Ovary (tissue), 7 donors: ENCODE measurements at regions not wholly inside any gene's neighbourhood (a gene's known extent, or its start where the extent isn't known, plus 50 kb on each side); places are given as distances from the start of the nearest gene placed in this dataset.

Experiments used
- DNase-seq, 5 donors: peaks; one replicate each; pipeline ENCODE4 v3.0.0-alpha.2; 2019 to 2020
- H3K27ac ChIP-seq, 2 donors: fragments of 200-600 bp; one replicate each; pipeline versions ENCODE4 v1.5.1 to v1.8.0; 2019 to 2022
- H3K27me3 ChIP-seq: fragments of 200-600 bp; one replicate; pipeline ENCODE4 v1.8.0; 2022
- H3K36me3 ChIP-seq: fragments of 200-600 bp; sonication (generic); one replicate; pipeline ENCODE4 v1.5.1; 2019
- H3K4me1 ChIP-seq: one replicate; pipeline ENCODE4 v1.8.1; 2013; ENCODE audit warnings: mild to moderate bottlenecking, moderate library complexity; ENCODE audit not compliant: insufficient read depth
- H3K4me3 ChIP-seq: fragments of 200-600 bp; sonication (generic); one replicate; pipeline ENCODE4 v1.5.1; 2017
- H3K9me3 ChIP-seq, 2 donors: fragments of 200-600 bp in 1 of 2; sonication (generic) in 1 of 2; one replicate each; pipeline versions ENCODE4 v1.5.1 to v1.8.1; 2013 to 2019; ENCODE audit warnings: mild to moderate bottlenecking in 1 of 2, moderate library complexity in 1 of 2
- EP300 ChIP-seq: sonication (generic); formaldehyde crosslinking; IDR thresholded peaks from one replicate; pipeline ENCODE4 v1.6.1; 2017; ENCODE audit warnings: antibody characterized with exemption
- POLR2A ChIP-seq: fragments of 450-650 bp; IDR thresholded peaks from one replicate; pipeline ENCODE4 v1.6.1; 2017; ENCODE audit warnings: antibody characterized with exemption, mild to moderate bottlenecking, moderate library complexity
- WGBS, 3 donors: extraction: QIAGEN DNeasy Blood & Tissue Kit in 1 of 3; methylation state at CpG; one replicate each; pipeline versions ENCODE4 v1.1.5 to v1.1.7; 2013 to 2017; 5-methylcytosine and 5-hydroxymethylcytosine counted together
- intact Hi-C, 4 donors: fragments of 100-400 bp; cut with DNase I; formaldehyde crosslinking; loops; one replicate each; pipeline versions ENCODE4 v1.11.0 to v1.15.1; 2022 to 2023
- TF ChIP-seq, protein P1 (sequence below), 3 donors: fragments of 450-650 bp in 2 of 3; fragments of 200-600 bp in 1 of 3; IDR thresholded peaks; one replicate each; pipeline versions ENCODE4 v1.5.1 to v1.8.0; 2016 to 2022; ENCODE audit warnings: antibody characterized with exemption in 3 of 3, mild to moderate bottlenecking in 1 of 3
- donor health status: DM: no; HTN: no; CAD: no; lungs with moderate emphysema.
- donor health status: DM: no; HTN: no; CAD: no.
- donor health status: Bipolar disorder and iron deficiency.
- donor health status: DM: no; HTN: no; CAD: no.
- donor health status: DM: yes; HTN: yes; CAD: no.

DNA sequence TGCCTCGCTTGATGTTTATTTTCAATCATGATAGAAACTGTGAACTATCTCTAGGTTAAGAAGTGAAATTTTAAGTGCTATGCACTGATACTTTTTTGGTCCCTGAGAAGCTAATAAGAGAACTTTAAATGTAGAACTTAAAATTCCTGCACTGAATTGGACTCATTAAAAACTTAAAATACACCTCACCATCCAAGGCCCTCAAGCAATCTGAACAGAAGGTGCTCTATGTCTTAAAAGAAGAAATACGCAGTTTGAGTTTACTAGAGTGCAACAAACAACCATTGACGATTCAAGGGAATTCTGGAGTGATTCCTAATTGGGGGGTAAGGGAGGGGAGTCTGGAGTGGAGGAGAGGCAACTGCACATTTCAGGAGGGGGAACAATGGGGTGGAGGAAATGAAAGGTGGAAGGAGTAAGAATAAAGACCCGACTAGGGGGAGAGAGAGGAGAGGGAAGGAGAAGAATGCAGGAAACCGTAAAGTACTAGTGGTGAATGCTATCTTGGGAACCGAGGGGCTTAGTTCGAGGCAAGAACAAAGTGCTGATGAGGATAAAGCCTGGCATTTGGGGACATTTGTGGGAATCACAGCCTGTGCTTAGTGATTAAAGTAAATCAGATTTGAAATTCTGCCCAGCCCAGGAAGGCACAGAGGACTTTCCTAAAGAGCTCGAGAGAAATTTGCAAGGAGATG, 389.7 kb downstream of the AACS start:
- intact Hi-C loops = no loop called here
- no peak for DNase-seq
- WGBS, 3 donors = 35 to 44% (median 41%) methylated on average over 8 of the region's 8 CpGs

DNA sequence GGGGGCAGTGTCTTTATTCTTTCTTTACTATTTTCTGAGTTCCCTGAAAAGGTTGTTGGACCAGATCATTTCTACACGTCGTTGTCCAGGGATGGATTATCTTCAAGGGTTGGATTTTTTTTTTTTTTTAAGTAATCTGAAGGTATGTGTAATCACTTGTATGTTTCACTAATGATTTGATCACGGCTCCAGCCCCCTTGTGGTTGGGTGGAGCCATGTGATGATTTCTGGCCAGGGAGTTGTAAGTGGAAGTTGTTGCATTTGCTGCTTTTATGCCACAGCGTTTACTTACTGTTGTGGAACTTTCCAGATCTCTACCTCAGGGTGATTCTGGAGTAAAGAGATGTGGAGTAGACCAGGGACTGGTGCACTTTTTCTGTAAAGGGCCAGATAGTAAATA, 390.3 kb downstream of the AACS start:
- DNase-seq = no peak
- Histone ChIP-seq H3K36me3 (no peaks in the 10 kb centered on the region), H3K4me1 (no peaks in the 10 kb centered on the region), H3K4me3 (no peak overlapping the region), H3K9me3 (no peaks in the 10 kb centered on the region), H3K27me3 (no peaks in the 10 kb centered on the region), H3K27ac (no peak overlapping the region)
- intact Hi-C loops = no loop called here
- WGBS, 3 donors = 48 to 51% (median 50%) methylated on average over 4 of the region's 4 CpGs
- TF ChIP-seq EP300 (no peak), POLR2A (no peak)
- TF ChIP-seq, protein P1, sequence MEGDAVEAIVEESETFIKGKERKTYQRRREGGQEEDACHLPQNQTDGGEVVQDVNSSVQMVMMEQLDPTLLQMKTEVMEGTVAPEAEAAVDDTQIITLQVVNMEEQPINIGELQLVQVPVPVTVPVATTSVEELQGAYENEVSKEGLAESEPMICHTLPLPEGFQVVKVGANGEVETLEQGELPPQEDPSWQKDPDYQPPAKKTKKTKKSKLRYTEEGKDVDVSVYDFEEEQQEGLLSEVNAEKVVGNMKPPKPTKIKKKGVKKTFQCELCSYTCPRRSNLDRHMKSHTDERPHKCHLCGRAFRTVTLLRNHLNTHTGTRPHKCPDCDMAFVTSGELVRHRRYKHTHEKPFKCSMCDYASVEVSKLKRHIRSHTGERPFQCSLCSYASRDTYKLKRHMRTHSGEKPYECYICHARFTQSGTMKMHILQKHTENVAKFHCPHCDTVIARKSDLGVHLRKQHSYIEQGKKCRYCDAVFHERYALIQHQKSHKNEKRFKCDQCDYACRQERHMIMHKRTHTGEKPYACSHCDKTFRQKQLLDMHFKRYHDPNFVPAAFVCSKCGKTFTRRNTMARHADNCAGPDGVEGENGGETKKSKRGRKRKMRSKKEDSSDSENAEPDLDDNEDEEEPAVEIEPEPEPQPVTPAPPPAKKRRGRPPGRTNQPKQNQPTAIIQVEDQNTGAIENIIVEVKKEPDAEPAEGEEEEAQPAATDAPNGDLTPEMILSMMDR (IDR thresholded peaks at IDR 0.05) = no peak

More for the DNA sequence above, 389.7 kb downstream of the AACS start:
- Histone ChIP-seq H3K4me3 (no peak overlapping the region), H3K27ac (no peak overlapping the region), H3K36me3 (no peaks in the 10 kb centered on the region), H3K27me3 (no peaks in the 10 kb centered on the region), H3K4me1 (no peaks in the 10 kb centered on the region), H3K9me3 (no peaks in the 10 kb centered on the region)
- TF ChIP-seq POLR2A (no peak), EP300 (no peak)
- TF ChIP-seq, protein P1 (IDR thresholded peaks at IDR 0.05) = no peak

DNA sequence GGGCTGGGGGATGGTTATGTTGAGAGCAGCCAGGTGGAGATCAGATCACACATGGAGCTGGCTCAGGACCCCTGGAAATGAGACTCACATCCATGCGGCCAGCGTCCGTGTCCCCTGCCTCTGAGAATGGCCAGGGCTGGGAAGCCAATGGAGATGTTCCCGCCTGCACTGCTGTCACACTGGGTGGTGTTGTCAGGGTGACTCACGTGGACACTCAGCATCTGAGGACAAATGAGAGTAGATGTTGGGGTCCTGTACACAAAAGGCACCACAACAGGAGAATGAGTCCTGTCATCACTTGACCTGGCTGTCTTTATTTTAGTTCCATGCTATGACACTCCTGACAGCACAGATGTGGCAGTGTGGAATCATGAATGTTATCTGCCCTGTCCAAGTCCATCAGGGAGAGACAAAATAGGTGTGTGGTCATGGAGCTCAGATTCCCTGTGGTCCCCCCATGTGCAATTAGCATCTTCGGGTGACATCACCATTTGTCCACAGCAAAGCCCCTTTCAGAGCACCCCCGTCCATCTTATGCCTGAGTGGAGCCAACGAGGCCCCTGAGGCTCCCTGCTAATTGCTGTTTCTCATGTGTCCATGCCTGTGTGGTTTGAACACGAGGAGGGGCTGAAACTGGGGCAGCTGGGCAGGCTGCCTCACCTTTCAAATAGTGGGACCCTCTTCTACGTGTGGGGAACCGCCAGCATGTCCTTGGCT, 393.5 kb downstream of the AACS start:
- Histone ChIP-seq H3K4me3 (no peak overlapping the region), H3K36me3 (no peaks in the 10 kb centered on the region), H3K27me3 (no peaks in the 10 kb centered on the region), H3K27ac (no peak overlapping the region), H3K9me3 (no peaks in the 10 kb centered on the region), H3K4me1 (no peaks in the 10 kb centered on the region)
- DNase-seq = no peak
- intact Hi-C loops = no loop called here
- WGBS, 3 donors = 61 to 71% (median 70%) methylated on average over 11 of the region's 11 CpGs
- TF ChIP-seq, protein P1 (IDR thresholded peaks at IDR 0.05) = no peak
- TF ChIP-seq POLR2A = no peak
- TF ChIP-seq EP300 = no peak

DNA sequence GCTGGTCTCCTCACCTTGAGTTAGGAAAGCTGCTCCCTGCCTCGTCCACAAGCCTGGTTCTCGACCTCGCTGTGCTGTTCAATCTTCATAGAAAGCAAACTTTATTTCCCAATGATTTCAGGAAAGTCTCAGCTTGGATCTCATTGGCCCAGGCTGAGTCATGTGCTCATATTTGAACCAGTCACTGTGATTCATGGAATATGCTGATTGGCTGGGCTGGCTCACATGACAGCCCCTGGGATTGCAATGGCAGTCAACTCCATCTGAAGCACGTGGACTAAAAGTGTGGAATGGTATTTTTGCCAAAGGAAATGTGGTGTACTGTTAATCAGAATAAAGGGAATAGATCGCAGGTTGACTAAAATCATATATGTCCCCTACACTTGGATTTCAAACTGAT, 396.6 kb downstream of the AACS start:
- H3K36me3 ChIP-seq = no peaks in the 10 kb centered on the region
- no peaks in the 10 kb centered on the region for H3K4me1 ChIP-seq
- H3K9me3 ChIP-seq = no peaks in the 10 kb centered on the region
- WGBS, 3 donors = 78 to 83% (median 79%) methylated on average over 5 of the region's 5 CpGs
- H3K27me3 ChIP-seq = no peaks in the 10 kb centered on the region
- no peak for DNase-seq
- H3K27ac ChIP-seq = no peak overlapping the region
- no peak overlapping the region for H3K4me3 ChIP-seq
- no peak for TF ChIP-seq POLR2A
- intact Hi-C loops = no loop called here

DNA sequence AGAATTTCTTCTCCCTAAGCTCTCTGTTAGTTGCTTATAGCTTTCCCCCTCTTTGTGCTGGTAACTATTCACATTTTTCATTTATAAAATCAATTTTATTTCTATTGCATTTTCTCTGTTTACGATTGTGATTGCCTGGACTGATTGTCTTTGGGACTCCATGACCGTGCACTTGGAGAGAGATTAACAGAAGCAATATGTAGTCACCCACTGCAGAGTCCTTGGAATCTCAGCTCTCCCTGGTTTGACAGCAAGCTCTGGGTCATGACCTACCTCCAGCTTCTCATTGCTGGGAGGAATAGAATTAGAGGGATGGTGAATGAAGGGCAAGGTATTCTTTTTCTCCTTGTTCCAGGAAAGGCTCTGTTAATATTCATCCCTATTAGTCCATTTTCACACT, 398.2 kb downstream of the AACS start:
- WGBS, 3 donors = 65 to 80% (median 68%) methylated on average over 2 of the region's 2 CpGs
- Histone ChIP-seq H3K4me1 (no peaks in the 10 kb centered on the region), H3K4me3 (no peak overlapping the region), H3K27me3 (no peaks in the 10 kb centered on the region), H3K9me3 (no peaks in the 10 kb centered on the region), H3K36me3 (no peaks in the 10 kb centered on the region), H3K27ac (no peak overlapping the region)
- intact Hi-C loops = no loop called here
- TF ChIP-seq, protein P1 (IDR thresholded peaks at IDR 0.05) = no peak
- no peak for TF ChIP-seq EP300
- no peak for TF ChIP-seq POLR2A
- no peak for DNase-seq
